Neural cell (in vitro differentiated cells): ENCODE measurements at regions not wholly inside any gene's neighbourhood (a gene's known extent, or its start where the extent isn't known, plus 50 kb on each side); places are given as distances from the start of the nearest gene placed in this dataset.

Experiments used
- EZH2 ChIP-seq: fragments of 200-600, 300-800 bp; shearing (Covaris generic), sonication (generic); IDR thresholded peaks from 2 replicates; pipeline ENCODE4 v1.6.1; 2014; ENCODE audit warnings: antibody characterized with exemption, low read length, borderline replicate concordance, mild to moderate bottlenecking; ENCODE audit not compliant: insufficient read depth, poor library complexity, severe bottlenecking
- MXI1 ChIP-seq: fragments of 450-650 bp; conservative IDR thresholded peaks from 2 replicates; pipeline ENCODE4 v1.6.1; 2014; ENCODE audit warnings: antibody characterized with exemption, mild to moderate bottlenecking; ENCODE audit not compliant: poor library complexity, severe bottlenecking
- SMC3 ChIP-seq: fragments of 450-650 bp; conservative IDR thresholded peaks from 2 replicates; pipeline ENCODE4 v1.6.1; 2014; ENCODE audit warnings: antibody characterized with exemption, mild to moderate bottlenecking, moderate library complexity; ENCODE audit not compliant: poor library complexity
- TAF1 ChIP-seq: IDR thresholded peaks from 2 replicates; pipeline ENCODE4 v1.6.1; 2012; ENCODE audit warnings: low read depth
- TF ChIP-seq, protein P1 (sequence below): fragments of 450-650 bp; IDR thresholded peaks from 2 replicates; pipeline ENCODE4 v1.5.1; 2014; ENCODE audit warnings: antibody characterized with exemption, mild to moderate bottlenecking, moderate library complexity; ENCODE audit not compliant: poor library complexity, severe bottlenecking

GRCh38 chr13:105251293-105251692 lies 1284.2 kb downstream of the EFNB2 start:
- no peak for TF ChIP-seq MXI1
- TF ChIP-seq, protein P1, sequence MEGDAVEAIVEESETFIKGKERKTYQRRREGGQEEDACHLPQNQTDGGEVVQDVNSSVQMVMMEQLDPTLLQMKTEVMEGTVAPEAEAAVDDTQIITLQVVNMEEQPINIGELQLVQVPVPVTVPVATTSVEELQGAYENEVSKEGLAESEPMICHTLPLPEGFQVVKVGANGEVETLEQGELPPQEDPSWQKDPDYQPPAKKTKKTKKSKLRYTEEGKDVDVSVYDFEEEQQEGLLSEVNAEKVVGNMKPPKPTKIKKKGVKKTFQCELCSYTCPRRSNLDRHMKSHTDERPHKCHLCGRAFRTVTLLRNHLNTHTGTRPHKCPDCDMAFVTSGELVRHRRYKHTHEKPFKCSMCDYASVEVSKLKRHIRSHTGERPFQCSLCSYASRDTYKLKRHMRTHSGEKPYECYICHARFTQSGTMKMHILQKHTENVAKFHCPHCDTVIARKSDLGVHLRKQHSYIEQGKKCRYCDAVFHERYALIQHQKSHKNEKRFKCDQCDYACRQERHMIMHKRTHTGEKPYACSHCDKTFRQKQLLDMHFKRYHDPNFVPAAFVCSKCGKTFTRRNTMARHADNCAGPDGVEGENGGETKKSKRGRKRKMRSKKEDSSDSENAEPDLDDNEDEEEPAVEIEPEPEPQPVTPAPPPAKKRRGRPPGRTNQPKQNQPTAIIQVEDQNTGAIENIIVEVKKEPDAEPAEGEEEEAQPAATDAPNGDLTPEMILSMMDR: no peak
- TF ChIP-seq EZH2: no peak
- TF ChIP-seq TAF1: no peak
- no peak for TF ChIP-seq SMC3
